ENCODE measurements at regions not wholly inside any gene's neighbourhood (a gene's known extent, or its start where the extent isn't known, plus 50 kb on each side); places are given as distances from the start of the nearest gene placed in this dataset.

DNA sequence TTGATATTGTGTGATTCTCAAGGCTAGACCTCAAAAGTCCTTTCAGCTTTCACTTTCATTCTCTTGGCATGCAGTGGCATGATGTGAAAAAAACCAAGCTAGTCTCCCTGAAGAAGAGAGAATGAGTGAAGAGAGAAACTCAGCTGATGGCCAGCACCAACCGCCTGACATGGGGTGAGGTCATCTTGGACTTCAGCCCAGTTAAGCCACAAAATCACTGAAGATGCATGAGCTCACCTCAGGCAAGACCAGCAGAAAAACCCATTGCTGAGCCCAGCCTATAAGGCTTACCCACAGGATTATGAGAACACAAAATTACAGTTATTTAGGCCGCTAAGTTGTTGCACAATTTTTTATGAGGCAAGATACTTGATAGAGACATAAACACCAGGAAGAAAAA lies 496.5 kb downstream of the TOX3 start:
- H3K27ac ChIP-seq = no peak overlapping the region
- no peaks in the 10 kb centered on the region for H3K9me3 ChIP-seq (ENCODE audit: severe bottlenecking)
- no peaks in the 10 kb centered on the region for H3K27me3 ChIP-seq (ENCODE audit: insufficient read depth, low read depth, severe bottlenecking)
- no peak overlapping the region for H3K4me3 ChIP-seq (ENCODE audit: low read depth, low read length)
- H3K36me3 ChIP-seq = no peaks in the 10 kb centered on the region
- TF ChIP-seq, protein P1, sequence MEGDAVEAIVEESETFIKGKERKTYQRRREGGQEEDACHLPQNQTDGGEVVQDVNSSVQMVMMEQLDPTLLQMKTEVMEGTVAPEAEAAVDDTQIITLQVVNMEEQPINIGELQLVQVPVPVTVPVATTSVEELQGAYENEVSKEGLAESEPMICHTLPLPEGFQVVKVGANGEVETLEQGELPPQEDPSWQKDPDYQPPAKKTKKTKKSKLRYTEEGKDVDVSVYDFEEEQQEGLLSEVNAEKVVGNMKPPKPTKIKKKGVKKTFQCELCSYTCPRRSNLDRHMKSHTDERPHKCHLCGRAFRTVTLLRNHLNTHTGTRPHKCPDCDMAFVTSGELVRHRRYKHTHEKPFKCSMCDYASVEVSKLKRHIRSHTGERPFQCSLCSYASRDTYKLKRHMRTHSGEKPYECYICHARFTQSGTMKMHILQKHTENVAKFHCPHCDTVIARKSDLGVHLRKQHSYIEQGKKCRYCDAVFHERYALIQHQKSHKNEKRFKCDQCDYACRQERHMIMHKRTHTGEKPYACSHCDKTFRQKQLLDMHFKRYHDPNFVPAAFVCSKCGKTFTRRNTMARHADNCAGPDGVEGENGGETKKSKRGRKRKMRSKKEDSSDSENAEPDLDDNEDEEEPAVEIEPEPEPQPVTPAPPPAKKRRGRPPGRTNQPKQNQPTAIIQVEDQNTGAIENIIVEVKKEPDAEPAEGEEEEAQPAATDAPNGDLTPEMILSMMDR (IDR thresholded peaks at IDR 0.05; ENCODE audit: low read depth, low read length) = no peak
- DNase-seq = no peak

DNA sequence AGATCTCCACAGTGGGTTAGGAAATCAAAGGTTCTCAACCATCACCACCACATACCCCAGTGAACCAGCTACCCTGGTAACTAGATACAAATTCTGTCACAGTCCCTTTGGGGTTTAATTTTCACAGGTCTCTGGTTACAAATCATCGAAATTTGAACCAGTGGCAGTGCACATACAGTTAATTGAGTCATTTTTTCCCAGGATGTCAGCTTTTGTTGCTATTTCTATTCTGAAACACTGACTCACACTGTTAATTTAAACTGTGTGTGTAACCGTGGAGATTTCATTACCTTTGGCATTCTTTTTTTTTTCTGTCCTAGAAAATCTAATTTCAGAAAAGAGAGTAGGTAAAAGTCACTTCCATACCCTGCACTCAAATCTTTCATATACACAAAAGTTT lies 511.5 kb downstream of the TOX3 start:
- H3K36me3 ChIP-seq = no peaks in the 10 kb centered on the region
- no peaks in the 10 kb centered on the region for H3K9me3 ChIP-seq (ENCODE audit: severe bottlenecking)
- DNase-seq = no peak
- H3K27ac ChIP-seq = no peak overlapping the region
- no peak overlapping the region for H3K4me3 ChIP-seq (ENCODE audit: low read depth, low read length)
- TF ChIP-seq, protein P1 (IDR thresholded peaks at IDR 0.05; ENCODE audit: low read depth, low read length) = no peak
- no peaks in the 10 kb centered on the region for H3K27me3 ChIP-seq (ENCODE audit: insufficient read depth, low read depth, severe bottlenecking)

DNA sequence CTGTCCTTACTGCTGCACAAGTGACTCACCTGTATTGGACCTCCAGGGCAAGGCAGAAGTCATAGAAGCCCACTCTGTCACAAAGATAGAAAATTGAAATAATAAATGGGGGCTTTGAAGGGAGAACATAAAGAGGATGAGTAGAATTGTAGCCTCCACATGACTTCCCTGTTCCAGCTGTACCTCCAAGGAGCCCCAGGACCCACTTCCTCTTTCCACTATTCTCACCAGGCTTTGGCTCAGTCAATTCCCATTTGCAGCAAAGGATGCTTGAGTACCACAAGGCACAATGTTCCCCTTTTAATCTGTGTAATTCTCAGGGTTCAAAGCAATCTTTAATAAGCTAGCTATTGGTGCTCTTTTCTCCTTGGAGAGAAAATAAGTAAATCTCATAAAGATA lies 512.1 kb downstream of the TOX3 start:
- TF ChIP-seq, protein P1 (IDR thresholded peaks at IDR 0.05; ENCODE audit: low read depth, low read length) = no peak
- Histone ChIP-seq H3K27ac (no peak overlapping the region), H3K9me3 (ENCODE audit: severe bottlenecking) (no peaks in the 10 kb centered on the region), H3K4me3 (ENCODE audit: low read depth, low read length) (no peak overlapping the region), H3K27me3 (ENCODE audit: insufficient read depth, low read depth, severe bottlenecking) (no peaks in the 10 kb centered on the region), H3K36me3 (no peaks in the 10 kb centered on the region)
- no peak for DNase-seq

DNA sequence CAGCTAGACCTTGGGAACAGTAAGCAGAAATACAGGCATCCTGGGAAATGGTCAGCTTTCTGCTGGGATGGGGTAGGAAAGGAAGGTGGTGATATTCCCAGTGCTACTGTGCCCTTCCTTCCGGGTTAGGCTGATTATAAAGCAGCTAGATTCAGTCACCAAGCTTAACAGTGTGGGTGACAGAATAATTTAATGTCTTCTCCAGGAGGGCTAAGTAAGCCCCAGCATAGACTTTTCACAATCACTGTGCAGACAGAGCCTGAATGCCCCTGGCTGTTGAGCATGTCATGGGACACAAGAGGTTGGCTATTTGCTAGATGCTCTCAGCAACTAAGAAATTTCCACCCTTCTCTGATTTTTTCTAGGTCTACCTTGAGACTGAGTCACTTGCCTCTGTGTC lies 513.0 kb downstream of the TOX3 start:
- TF ChIP-seq, protein P1 (IDR thresholded peaks at IDR 0.05; ENCODE audit: low read depth, low read length) = no peak
- no peak for DNase-seq
- no peaks in the 10 kb centered on the region for H3K36me3 ChIP-seq
- H3K9me3 ChIP-seq (ENCODE audit: severe bottlenecking) = no peaks in the 10 kb centered on the region
- H3K4me3 ChIP-seq (ENCODE audit: low read depth, low read length) = no peak overlapping the region
- H3K27me3 ChIP-seq (ENCODE audit: insufficient read depth, low read depth, severe bottlenecking) = no peaks in the 10 kb centered on the region
- no peak overlapping the region for H3K27ac ChIP-seq

DNA sequence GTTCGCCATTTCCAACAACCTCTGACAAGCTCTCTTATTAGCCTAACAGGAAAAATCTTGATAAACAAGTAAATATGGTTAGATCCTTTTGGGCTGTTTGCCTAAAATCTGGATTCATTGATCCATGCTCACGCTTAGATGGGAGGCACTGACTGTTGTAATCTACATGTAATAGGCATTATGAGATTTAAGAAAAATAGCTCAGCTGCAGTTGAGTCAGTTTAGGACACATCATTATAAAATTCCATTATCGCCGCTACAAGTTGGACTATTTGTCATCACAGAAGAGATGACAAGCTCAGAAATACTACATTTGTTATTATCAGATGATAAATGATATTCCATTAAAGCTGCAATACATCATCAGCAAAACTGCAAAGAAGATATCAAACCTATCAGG lies 524.0 kb downstream of the TOX3 start:
- Histone ChIP-seq H3K36me3 (no peaks in the 10 kb centered on the region), H3K27ac (no peak overlapping the region), H3K9me3 (ENCODE audit: severe bottlenecking) (no peaks in the 10 kb centered on the region), H3K27me3 (ENCODE audit: insufficient read depth, low read depth, severe bottlenecking) (no peaks in the 10 kb centered on the region), H3K4me3 (ENCODE audit: low read depth, low read length) (no peak overlapping the region)
- TF ChIP-seq, protein P1 (IDR thresholded peaks at IDR 0.05; ENCODE audit: low read depth, low read length) = no peak
- no peak for DNase-seq

DNA sequence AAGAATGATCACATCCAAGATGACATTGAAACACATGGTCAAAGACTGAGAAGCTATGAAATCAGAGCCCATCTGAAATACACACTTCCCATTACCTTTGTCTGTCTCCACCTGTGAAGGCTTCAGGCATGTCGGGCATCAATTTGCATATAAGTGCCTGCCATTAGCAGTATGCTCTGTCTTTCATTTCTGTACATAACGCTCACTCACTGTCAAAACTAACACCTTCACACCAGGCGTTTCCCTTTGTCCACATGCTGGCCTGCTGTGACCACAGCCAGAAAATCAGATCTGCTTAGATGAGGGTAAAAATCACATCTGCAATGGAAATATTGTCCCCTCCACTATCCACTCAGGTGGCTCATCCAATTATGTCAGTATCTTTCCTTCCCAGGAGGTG lies 524.8 kb downstream of the TOX3 start:
- Histone ChIP-seq H3K9me3 (ENCODE audit: severe bottlenecking) (no peaks in the 10 kb centered on the region), H3K27me3 (ENCODE audit: insufficient read depth, low read depth, severe bottlenecking) (no peaks in the 10 kb centered on the region), H3K27ac (no peak overlapping the region), H3K36me3 (no peaks in the 10 kb centered on the region), H3K4me3 (ENCODE audit: low read depth, low read length) (no peak overlapping the region)
- TF ChIP-seq, protein P1 (IDR thresholded peaks at IDR 0.05; ENCODE audit: low read depth, low read length) = no peak
- DNase-seq = no peak
